IMR-90 (cell line): ENCODE measurements at regions not wholly inside any gene's neighbourhood (a gene's known extent, or its start where the extent isn't known, plus 50 kb on each side); places are given as distances from the start of the nearest gene placed in this dataset.

Experiments used
- ATAC-seq: fragments of 200-7000 bp; cut with Tn5 transposase; 2 replicates; pipeline ENCODE4 v1.9.1; 2020; ENCODE audit warnings: low read depth, mild to moderate bottlenecking, moderate library complexity
- BruUV-seq: library from RNA; stranded (reverse); fragments of 400-500 nt; replicated peaks from 2 replicates; lab custom pipeline; 2021; lab: Mats Ljungman, UMichigan
- CTCF ChIA-PET: fragments of 300-600 bp; formaldehyde crosslinking; extraction: SDS; loops from one replicate; lab custom pipeline; 2021; ENCODE audit warnings: antibody characterized with exemption; lab: Yijun Ruan, JAX
- POLR2A ChIA-PET: fragments of 300-600 bp; sonication (Branson Sonifier 250); formaldehyde crosslinking; loops from one replicate; lab custom pipeline; 2022; ENCODE audit warnings: antibody characterized with exemption; ENCODE audit not compliant: unreplicated experiment; lab: Charles Lee
- DNase-seq: peaks from one replicate; pipeline ENCODE4 v3.0.0; 2013
- H2AFZ ChIP-seq: replicated peaks from 2 replicates; pipeline ENCODE3; 2013; ENCODE audit warnings: low read length, mild to moderate bottlenecking; ENCODE audit not compliant: poor library complexity
- H2AK5ac ChIP-seq: 2 replicates; pipeline ENCODE4 v1.6.1; 2013; ENCODE audit warnings: low read depth, low read length, inconsistent platforms
- H2AK9ac ChIP-seq: replicated peaks from 2 replicates; pipeline ENCODE3; 2013; ENCODE audit warnings: mild to moderate bottlenecking, low read depth, low read length, moderate library complexity; ENCODE audit not compliant: poor library complexity
- H2BK120ac ChIP-seq: 2 replicates; pipeline ENCODE4 v1.6.1; 2013; ENCODE audit warnings: low read depth, low read length, inconsistent platforms
- H2BK15ac ChIP-seq: 3 replicates; pipeline ENCODE4 v1.6.1; 2013; ENCODE audit warnings: low read depth, low read length, inconsistent platforms
- H2BK20ac ChIP-seq: 2 replicates; pipeline ENCODE4 v1.6.1; 2013; ENCODE audit warnings: low read depth, mild to moderate bottlenecking, inconsistent platforms, low read length, moderate library complexity
- H2BK5ac ChIP-seq: 2 replicates; pipeline ENCODE4 v1.6.1; 2013; ENCODE audit warnings: mild to moderate bottlenecking, low read depth, low read length, inconsistent platforms; ENCODE audit not compliant: poor library complexity, severe bottlenecking
- H3K14ac ChIP-seq: replicated peaks from 2 replicates; pipeline ENCODE4 v1.6.1; 2013; ENCODE audit warnings: low read depth, low read length, inconsistent platforms
- H3K18ac ChIP-seq: 2 replicates; pipeline ENCODE4 v1.6.1; 2013; ENCODE audit warnings: low read depth, low read length, control low read depth
- H3K23ac ChIP-seq: 2 replicates; pipeline ENCODE4 v1.6.1; 2013; ENCODE audit warnings: low read depth, low read length, inconsistent platforms
- H3K27ac ChIP-seq: 2 replicates; pipeline ENCODE4 v1.5.1; 2013; ENCODE audit warnings: mild to moderate bottlenecking, control low read depth, low read length; ENCODE audit not compliant: insufficient read depth
- H3K27me3 ChIP-seq: 2 replicates; pipeline ENCODE4 v1.6.1; 2013; ENCODE audit warnings: low read length; ENCODE audit not compliant: control insufficient read depth, insufficient read depth
- H3K36me3 ChIP-seq: 2 replicates; pipeline ENCODE4 v1.6.1; 2013; ENCODE audit warnings: low read length, mixed read lengths; ENCODE audit not compliant: control insufficient read depth, insufficient read depth
- H3K4ac ChIP-seq: 2 replicates; pipeline ENCODE4 v1.6.1; 2013; ENCODE audit warnings: low read depth, low read length, inconsistent platforms
- H3K4me1 ChIP-seq: 2 replicates; pipeline ENCODE4 v1.6.1; 2013; ENCODE audit warnings: low read length, mixed read lengths; ENCODE audit not compliant: control insufficient read depth, insufficient read depth
- H3K4me2 ChIP-seq: 2 replicates; pipeline ENCODE4 v1.6.1; 2013; ENCODE audit warnings: low read depth, mild to moderate bottlenecking, control low read depth, low read length, moderate library complexity
- H3K4me3 ChIP-seq: 2 replicates; pipeline ENCODE4 v1.5.1; 2013; ENCODE audit warnings: low read depth, mild to moderate bottlenecking, control low read depth, low read length, moderate library complexity; ENCODE audit not compliant: insufficient read depth
- H3K56ac ChIP-seq: 2 replicates; pipeline ENCODE4 v1.6.1; 2013; ENCODE audit warnings: low read length, inconsistent platforms; ENCODE audit not compliant: insufficient read depth; ENCODE audit errors: extremely low read depth
- H3K79me1 ChIP-seq, 2 experiments: 2 replicates each; pipeline ENCODE4 v1.6.1; 2013; ENCODE audit warnings: low read length in 2 of 2, inconsistent platforms in 1 of 2, low read depth in 1 of 2
- H3K9ac ChIP-seq: 2 replicates; pipeline ENCODE4 v1.6.1; 2013; ENCODE audit warnings: low read depth, low read length, control low read depth
- H3K9me1 ChIP-seq: 2 replicates; pipeline ENCODE4 v1.6.1; 2013; ENCODE audit warnings: low read length, inconsistent platforms; ENCODE audit not compliant: insufficient read depth
- H3K9me3 ChIP-seq: 2 replicates; pipeline ENCODE4 v1.6.1; 2013; ENCODE audit warnings: low read length; ENCODE audit not compliant: control insufficient read depth, insufficient read depth
- H4K20me1 ChIP-seq: 2 replicates; pipeline ENCODE4 v1.6.1; 2013; ENCODE audit warnings: low read length, inconsistent platforms; ENCODE audit not compliant: insufficient read depth
- H4K5ac ChIP-seq: 2 replicates; pipeline ENCODE4 v1.6.1; 2013; ENCODE audit warnings: mild to moderate bottlenecking, low read depth, low read length, control low read depth
- H4K8ac ChIP-seq, 2 experiments: 2 replicates each; pipeline ENCODE4 v1.6.1; 2013; ENCODE audit warnings: low read depth in 2 of 2, low read length in 2 of 2, control low read depth in 1 of 2, inconsistent platforms in 1 of 2
- H4K91ac ChIP-seq: 2 replicates; pipeline ENCODE4 v1.6.1; 2013; ENCODE audit warnings: low read depth, low read length, inconsistent platforms; ENCODE audit not compliant: insufficient read depth
- MAZ ChIP-seq: IDR thresholded peaks from 2 replicates; pipeline ENCODE4 v1.6.1; 2012; ENCODE audit warnings: low read depth, mild to moderate bottlenecking, low read length, improper control_type of control experiment, moderate library complexity, borderline replicate concordance
- POLR2A ChIP-seq: IDR thresholded peaks from 2 replicates; pipeline ENCODE4 v1.6.1; 2012; ENCODE audit warnings: mild to moderate bottlenecking, low read depth, low read length
- RCOR1 ChIP-seq: IDR thresholded peaks from 2 replicates; pipeline ENCODE4 v1.6.1; 2012; ENCODE audit warnings: mild to moderate bottlenecking, low read length, improper control_type of control experiment; ENCODE audit not compliant: insufficient replicate concordance
- RFX5 ChIP-seq: IDR thresholded peaks from 2 replicates; pipeline ENCODE4 v1.8.0; 2012; ENCODE audit warnings: low read depth, mild to moderate bottlenecking, low read length, moderate library complexity
- USF2 ChIP-seq: fragments of 150-350 bp; IDR thresholded peaks from 2 replicates; pipeline ENCODE4 v1.6.1; 2017; ENCODE audit warnings: mild to moderate bottlenecking, antibody characterized with exemption, low read length, low read depth
- WGBS, 2 experiments: methylation state at CpG; one replicate each; pipeline versions ENCODE4 v1.1.5 to v1.1.7; 2013; ENCODE audit warnings: missing lambda C conversion rate in 2 of 2; ENCODE audit not compliant: insufficient read length in 1 of 2; ENCODE audit errors: extremely low coverage in 2 of 2; 5-methylcytosine and 5-hydroxymethylcytosine counted together
- dilution Hi-C: fragments of 300-500 bp; cut with HindIII; formaldehyde crosslinking; loops from one replicate; pipeline ENCODE4 v1.14.3; 2018; ENCODE audit warnings: low sequenced_read_pairs; ENCODE audit not compliant: unreplicated experiment
- in situ Hi-C: fragments of 300-500 bp; cut with MboI; formaldehyde crosslinking; loops from 3 replicates; pipeline ENCODE4 v1.14.3; 2019; ENCODE audit warnings: low sequenced_read_pairs, inconsistent platforms, mixed read lengths
- intact Hi-C: fragments of 100-400 bp; cut with micrococcal nuclease; formaldehyde crosslinking; loops from 2 replicates; pipeline ENCODE4 v1.10.0; 2022

GRCh38 chr12:91718326-91718725 lies 427.3 kb downstream of the BTG1 start:
- Histone ChIP-seq H3K18ac (no peak overlapping the region), H3K27me3 (no peaks in the 10 kb centered on the region), H4K5ac (no peak overlapping the region), H3K9ac (no peak overlapping the region), H4K8ac (no peak overlapping the region), H3K79me1 (no peaks in the 10 kb centered on the region), H3K4me1 (no peaks in the 10 kb centered on the region), H4K20me1 (no peaks in the 10 kb centered on the region), H2BK5ac (no peak overlapping the region), H2BK15ac (no peak overlapping the region), H3K9me1 (no peaks in the 10 kb centered on the region), H3K9me3 (no peaks in the 10 kb centered on the region), H2AK9ac (no peak overlapping the region), H2BK20ac (no peak overlapping the region), H3K56ac (no peak overlapping the region), H3K4me3 (no peak overlapping the region), H3K23ac (no peak overlapping the region), H3K14ac (no peak overlapping the region), H2AK5ac (no peak overlapping the region), H3K27ac (no peak overlapping the region), H3K4me2 (no peak overlapping the region), H2AFZ (no peak overlapping the region), H3K36me3 (no peaks in the 10 kb centered on the region), H2BK120ac (no peak overlapping the region), H3K4ac (no peak overlapping the region), H4K91ac (no peak overlapping the region)
- ATAC-seq (no peak), DNase-seq (no peak)
- in situ Hi-C loops: no loop called here
- ChIA-PET CTCF (no interaction called here), POLR2A (no interaction called here)
- no TSS peak for BruUV-seq
- TF ChIP-seq RFX5: no peak
- TF ChIP-seq MAZ: no peak
- no peak for TF ChIP-seq USF2
- TF ChIP-seq POLR2A: no peak
- TF ChIP-seq RCOR1: no peak
- dilution Hi-C loops: no loop called here
- WGBS, 2 experiments: no CpG with 5 or more reads among the region's 2 CpGs
- intact Hi-C loops: no loop called here
